Left ventricle myocardium inferior (tissue), 1 donor: ENCODE measurements at regions not wholly inside any gene's neighbourhood (a gene's known extent, or its start where the extent isn't known, plus 50 kb on each side); places are given as distances from the start of the nearest gene placed in this dataset.

Source experiments
- DNase-seq: peaks from one replicate; pipeline ENCODE4 v3.0.0-alpha.2; 2020
- H3K27ac ChIP-seq: fragments of 200-600 bp; replicated peaks from 2 replicates; pipeline ENCODE4 v1.8.0; 2021
- H3K27me3 ChIP-seq: fragments of 200-600 bp; 2 replicates; pipeline ENCODE4 v1.8.0; 2021; ENCODE audit warnings: low read depth
- H3K36me3 ChIP-seq: fragments of 200-600 bp; 2 replicates; pipeline ENCODE4 v1.8.0; 2021
- H3K4me1 ChIP-seq: fragments of 200-600 bp; 2 replicates; pipeline ENCODE4 v1.8.0; 2021
- H3K4me3 ChIP-seq: fragments of 200-600 bp; 2 replicates; pipeline ENCODE4 v1.8.0; 2021; ENCODE audit warnings: mild to moderate bottlenecking, moderate library complexity
- H3K9me3 ChIP-seq: fragments of 200-600 bp; replicated peaks from 2 replicates; pipeline ENCODE4 v1.8.0; 2021
- intact Hi-C: fragments of 100-400 bp; cut with micrococcal nuclease; formaldehyde crosslinking; loops from one replicate; pipeline ENCODE4 v1.11.0; 2022
- TF ChIP-seq, protein P1 (sequence below): fragments of 200-600 bp; IDR thresholded peaks from 2 replicates; pipeline ENCODE4 v1.8.0; 2021; ENCODE audit warnings: antibody characterized with exemption, mild to moderate bottlenecking, borderline replicate concordance
- donor health status: DM: no; HTN: yes; CAD: no; lungs with severe emphysema.

DNA sequence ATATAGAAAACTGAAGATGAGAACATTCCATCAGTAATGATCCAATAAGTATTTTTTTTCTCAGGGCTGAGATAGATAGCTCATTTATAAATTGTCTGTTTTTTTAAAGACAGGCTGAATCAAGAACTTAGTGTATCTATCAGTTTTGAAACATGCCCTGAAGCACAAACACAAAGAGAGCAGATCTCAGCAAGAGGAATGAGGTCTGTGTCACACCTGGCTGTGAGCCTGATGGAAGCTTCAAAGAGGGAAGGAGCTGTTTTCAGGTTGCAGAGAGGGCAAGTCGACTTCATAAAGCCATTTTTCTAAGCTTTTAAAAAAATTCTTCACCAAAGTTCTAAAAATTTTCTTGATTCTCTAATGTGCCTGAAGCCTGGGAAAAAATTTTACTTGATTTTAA lies 434.9 kb downstream of the PDGFC start:
- intact Hi-C loops: no loop called here
- TF ChIP-seq, protein P1, sequence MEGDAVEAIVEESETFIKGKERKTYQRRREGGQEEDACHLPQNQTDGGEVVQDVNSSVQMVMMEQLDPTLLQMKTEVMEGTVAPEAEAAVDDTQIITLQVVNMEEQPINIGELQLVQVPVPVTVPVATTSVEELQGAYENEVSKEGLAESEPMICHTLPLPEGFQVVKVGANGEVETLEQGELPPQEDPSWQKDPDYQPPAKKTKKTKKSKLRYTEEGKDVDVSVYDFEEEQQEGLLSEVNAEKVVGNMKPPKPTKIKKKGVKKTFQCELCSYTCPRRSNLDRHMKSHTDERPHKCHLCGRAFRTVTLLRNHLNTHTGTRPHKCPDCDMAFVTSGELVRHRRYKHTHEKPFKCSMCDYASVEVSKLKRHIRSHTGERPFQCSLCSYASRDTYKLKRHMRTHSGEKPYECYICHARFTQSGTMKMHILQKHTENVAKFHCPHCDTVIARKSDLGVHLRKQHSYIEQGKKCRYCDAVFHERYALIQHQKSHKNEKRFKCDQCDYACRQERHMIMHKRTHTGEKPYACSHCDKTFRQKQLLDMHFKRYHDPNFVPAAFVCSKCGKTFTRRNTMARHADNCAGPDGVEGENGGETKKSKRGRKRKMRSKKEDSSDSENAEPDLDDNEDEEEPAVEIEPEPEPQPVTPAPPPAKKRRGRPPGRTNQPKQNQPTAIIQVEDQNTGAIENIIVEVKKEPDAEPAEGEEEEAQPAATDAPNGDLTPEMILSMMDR: no peak
- no peak overlapping the region for H3K4me3 ChIP-seq
- H3K27me3 ChIP-seq: no peaks in the 10 kb centered on the region
- no peak for DNase-seq
- no peak overlapping the region for H3K27ac ChIP-seq
- H3K4me1 ChIP-seq: no peaks in the 10 kb centered on the region
- H3K9me3 ChIP-seq: peaks cover 12% of the 10 kb centered on the region
- no peaks in the 10 kb centered on the region for H3K36me3 ChIP-seq

DNA sequence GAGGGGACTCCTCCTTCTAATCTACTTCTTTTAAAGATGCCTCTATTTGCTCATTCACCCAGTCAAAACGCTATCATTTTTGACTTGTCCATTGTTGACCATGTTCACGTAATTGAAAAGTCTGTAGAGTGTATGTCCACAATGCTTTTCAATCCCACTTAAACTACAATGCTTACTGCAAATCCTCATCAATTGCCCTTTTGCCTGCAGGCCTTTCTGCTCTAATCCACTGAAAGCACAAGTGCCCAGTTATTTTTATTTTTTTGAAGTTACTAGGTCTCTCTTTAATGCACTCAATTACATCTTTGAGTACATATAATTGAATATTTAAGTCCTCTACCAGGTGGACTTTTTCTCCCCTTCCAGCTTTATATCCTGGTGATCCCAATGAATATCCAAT lies 437.4 kb downstream of the PDGFC start:
- no peaks in the 10 kb centered on the region for H3K4me1 ChIP-seq
- no peaks in the 10 kb centered on the region for H3K36me3 ChIP-seq
- H3K27me3 ChIP-seq: no peaks in the 10 kb centered on the region
- TF ChIP-seq, protein P1: no peak
- intact Hi-C loops: no loop called here
- peaks cover 12% of the 10 kb centered on the region for H3K9me3 ChIP-seq
- no peak for DNase-seq
- no peak overlapping the region for H3K4me3 ChIP-seq
- no peak overlapping the region for H3K27ac ChIP-seq

DNA sequence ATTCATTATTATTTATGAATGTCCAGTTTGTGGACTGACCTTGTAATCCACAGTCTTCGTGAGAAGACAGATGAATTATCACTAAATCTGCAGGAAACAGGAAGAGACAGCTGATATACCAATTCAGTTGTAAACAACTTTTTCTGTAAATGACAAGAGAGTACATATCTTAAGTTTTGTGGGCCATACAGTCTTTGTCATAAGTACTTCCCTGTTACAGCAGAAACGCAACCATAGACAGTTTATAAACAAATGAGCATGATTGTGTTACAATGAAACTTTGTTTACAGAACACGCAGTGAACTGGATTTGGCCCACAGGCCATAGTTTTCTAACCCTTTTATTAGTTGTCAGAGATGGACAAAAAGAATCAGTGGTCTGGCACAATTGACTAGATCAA lies 443.4 kb downstream of the PDGFC start:
- Histone ChIP-seq H3K27ac (no peak overlapping the region), H3K27me3 (no peaks in the 10 kb centered on the region), H3K4me3 (no peak overlapping the region), H3K9me3 (peaks cover 9% of the 10 kb centered on the region), H3K36me3 (no peaks in the 10 kb centered on the region), H3K4me1 (no peaks in the 10 kb centered on the region)
- no peak for DNase-seq
- intact Hi-C loops: no loop called here
- TF ChIP-seq, protein P1: no peak

DNA sequence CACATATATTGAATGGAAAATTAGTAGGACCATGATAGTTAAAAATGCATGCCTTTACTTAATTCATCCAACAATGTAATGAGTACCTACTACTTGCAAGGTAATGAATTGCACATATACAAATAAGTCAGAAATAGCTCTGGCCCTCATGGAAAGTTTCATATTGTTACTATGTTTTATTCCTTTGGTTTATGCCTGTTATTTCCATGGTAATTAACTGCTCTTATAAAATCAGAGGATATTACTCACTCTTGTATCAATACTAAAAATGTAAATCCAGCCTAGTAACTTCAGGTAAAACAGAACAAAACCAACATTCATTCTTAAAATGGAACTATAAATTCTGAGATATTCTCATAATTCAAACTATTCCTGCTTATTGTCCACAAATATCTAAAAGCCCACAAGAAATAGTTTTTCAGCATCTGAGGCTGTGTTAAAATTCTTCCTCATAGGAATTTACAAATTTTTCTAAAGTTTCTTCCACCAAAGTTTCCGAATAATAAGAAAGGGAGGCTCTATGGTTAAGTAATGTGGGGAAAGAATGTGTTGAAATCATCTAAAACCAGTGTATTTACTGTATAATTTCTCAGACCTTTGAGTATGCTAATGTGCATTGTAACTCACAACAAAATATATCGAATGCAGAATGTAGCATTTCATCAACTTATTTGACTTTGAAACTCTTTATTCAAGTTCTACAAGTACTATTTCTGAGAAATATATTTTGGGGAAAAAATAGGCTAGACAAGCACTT lies 444.2 kb downstream of the PDGFC start:
- Histone ChIP-seq H3K27ac (no peak overlapping the region), H3K4me1 (no peaks in the 10 kb centered on the region), H3K36me3 (no peaks in the 10 kb centered on the region), H3K27me3 (no peaks in the 10 kb centered on the region), H3K9me3 (peaks cover under 1% of the 10 kb centered on the region), H3K4me3 (no peak overlapping the region)
- DNase-seq: no peak
- intact Hi-C loops: no loop called here
- TF ChIP-seq, protein P1: no peak

DNA sequence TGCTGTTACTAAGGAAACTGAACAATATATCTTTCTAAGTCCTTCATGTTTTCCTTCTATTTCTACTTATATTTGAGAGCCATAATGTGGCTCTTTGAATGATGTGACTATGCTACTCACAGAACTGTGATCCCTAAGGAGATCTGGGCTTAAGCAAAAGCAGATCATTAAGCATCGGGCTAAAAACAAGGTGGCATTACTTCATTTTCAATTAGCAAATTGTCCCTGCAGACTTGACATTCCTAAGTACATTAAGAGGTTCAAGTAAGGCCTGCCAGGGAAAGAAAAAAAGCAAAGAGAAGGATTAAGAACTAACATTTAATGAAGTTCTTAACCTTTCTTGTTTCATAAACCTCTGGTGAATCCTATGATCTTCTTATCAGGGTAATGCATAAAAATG lies 447.6 kb downstream of the PDGFC start:
- no peaks in the 10 kb centered on the region for H3K27me3 ChIP-seq
- intact Hi-C loops: no loop called here

More for the DNA sequence above, 447.6 kb downstream of the PDGFC start:
- Histone ChIP-seq H3K27ac (no peak overlapping the region), H3K4me1 (no peaks in the 10 kb centered on the region), H3K9me3 (no peaks in the 10 kb centered on the region), H3K36me3 (no peaks in the 10 kb centered on the region), H3K4me3 (no peak overlapping the region)
- TF ChIP-seq, protein P1: no peak
- DNase-seq: no peak
